ENCODE measurements at regions not wholly inside any gene's neighbourhood (a gene's known extent, or its start where the extent isn't known, plus 50 kb on each side); places are given as distances from the start of the nearest gene placed in this dataset.

DNA sequence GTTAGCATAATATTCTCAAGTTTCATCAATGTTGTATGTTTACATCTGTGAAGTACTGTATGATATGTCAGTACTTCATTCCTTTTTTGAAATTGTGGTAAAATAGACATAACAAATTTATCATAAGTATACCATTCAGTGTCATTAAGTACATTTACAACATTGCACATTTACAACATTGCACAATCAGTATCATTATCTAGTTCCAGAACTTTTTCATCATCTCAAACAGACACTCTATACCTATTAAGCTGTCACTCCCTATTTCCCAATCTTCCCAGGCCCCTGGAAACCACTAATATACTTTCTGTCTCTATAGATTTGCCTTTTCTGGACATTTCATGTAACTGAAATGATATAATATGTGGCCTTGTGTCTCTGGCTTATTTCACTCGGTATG lies 75.1 kb upstream of the ATG10 start:
- TF ChIP-seq, protein P1, sequence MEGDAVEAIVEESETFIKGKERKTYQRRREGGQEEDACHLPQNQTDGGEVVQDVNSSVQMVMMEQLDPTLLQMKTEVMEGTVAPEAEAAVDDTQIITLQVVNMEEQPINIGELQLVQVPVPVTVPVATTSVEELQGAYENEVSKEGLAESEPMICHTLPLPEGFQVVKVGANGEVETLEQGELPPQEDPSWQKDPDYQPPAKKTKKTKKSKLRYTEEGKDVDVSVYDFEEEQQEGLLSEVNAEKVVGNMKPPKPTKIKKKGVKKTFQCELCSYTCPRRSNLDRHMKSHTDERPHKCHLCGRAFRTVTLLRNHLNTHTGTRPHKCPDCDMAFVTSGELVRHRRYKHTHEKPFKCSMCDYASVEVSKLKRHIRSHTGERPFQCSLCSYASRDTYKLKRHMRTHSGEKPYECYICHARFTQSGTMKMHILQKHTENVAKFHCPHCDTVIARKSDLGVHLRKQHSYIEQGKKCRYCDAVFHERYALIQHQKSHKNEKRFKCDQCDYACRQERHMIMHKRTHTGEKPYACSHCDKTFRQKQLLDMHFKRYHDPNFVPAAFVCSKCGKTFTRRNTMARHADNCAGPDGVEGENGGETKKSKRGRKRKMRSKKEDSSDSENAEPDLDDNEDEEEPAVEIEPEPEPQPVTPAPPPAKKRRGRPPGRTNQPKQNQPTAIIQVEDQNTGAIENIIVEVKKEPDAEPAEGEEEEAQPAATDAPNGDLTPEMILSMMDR (IDR thresholded peaks at IDR 0.05; ENCODE audit: low read depth, low read length) = no peak
- Histone ChIP-seq H3K4me1 (no peaks in the 10 kb centered on the region), H3K36me3 (no peaks in the 10 kb centered on the region), H3K9me3 (peaks cover 3% of the 10 kb centered on the region; the same call in 1 of the 2 replicates), H3K27me3 (no peaks in the 10 kb centered on the region), H3K4me3 (ENCODE audit: low read depth, low read length) (no peak overlapping the region)
- no peak for DNase-seq

DNA sequence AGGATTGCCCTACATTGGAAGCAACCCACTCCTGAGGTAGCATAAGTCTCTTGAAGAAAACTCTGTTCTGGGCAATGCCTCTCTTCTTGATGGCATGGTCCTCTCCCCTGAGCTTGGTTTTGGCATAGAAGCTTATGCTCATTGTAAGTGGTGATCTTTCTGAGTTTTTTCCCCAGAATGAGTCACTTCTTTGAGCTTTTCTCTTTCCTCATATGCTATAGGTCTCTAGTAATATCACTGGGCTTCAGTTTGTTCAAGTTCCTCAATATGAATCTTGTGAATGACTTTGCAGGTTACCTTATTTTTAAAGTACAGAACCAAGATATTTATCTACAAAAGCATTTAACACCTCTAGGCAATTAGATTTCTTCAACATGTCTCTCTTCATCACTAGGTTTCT lies 76.5 kb upstream of the ATG10 start:
- peaks cover 5% of the 10 kb centered on the region for H3K9me3 ChIP-seq
- TF ChIP-seq, protein P1 (IDR thresholded peaks at IDR 0.05; ENCODE audit: low read depth, low read length) = no peak
- no peaks in the 10 kb centered on the region for H3K27me3 ChIP-seq
- no peak for DNase-seq
- no peaks in the 10 kb centered on the region for H3K4me1 ChIP-seq
- H3K4me3 ChIP-seq (ENCODE audit: low read depth, low read length) = no peak overlapping the region
- H3K36me3 ChIP-seq = no peaks in the 10 kb centered on the region

DNA sequence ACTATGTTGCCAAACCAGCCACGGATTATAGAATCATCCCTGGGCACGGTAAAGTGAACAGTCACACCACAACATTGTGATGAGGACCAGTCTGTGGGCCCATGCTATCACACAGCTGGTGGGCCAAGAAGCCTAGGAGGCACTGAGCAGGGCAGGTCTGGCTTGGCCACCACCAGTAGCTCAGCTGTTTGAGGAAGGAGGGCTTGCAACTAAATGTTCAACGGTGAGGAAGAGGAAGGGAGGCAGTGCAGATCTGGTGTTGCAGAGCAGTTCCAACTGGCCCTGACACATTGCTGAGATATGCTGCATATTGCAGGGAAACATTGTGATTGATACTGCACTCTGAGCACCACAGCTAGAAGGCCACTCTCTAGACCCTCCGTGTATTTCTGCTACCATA lies 77.9 kb upstream of the ATG10 start:
- H3K9me3 ChIP-seq = peaks cover 5% of the 10 kb centered on the region
- no peaks in the 10 kb centered on the region for H3K27me3 ChIP-seq
- no peaks in the 10 kb centered on the region for H3K36me3 ChIP-seq
- H3K4me1 ChIP-seq = no peaks in the 10 kb centered on the region
- no peak overlapping the region for H3K4me3 ChIP-seq (ENCODE audit: low read depth, low read length)
- no peak for DNase-seq
- TF ChIP-seq, protein P1 (IDR thresholded peaks at IDR 0.05; ENCODE audit: low read depth, low read length) = no peak

DNA sequence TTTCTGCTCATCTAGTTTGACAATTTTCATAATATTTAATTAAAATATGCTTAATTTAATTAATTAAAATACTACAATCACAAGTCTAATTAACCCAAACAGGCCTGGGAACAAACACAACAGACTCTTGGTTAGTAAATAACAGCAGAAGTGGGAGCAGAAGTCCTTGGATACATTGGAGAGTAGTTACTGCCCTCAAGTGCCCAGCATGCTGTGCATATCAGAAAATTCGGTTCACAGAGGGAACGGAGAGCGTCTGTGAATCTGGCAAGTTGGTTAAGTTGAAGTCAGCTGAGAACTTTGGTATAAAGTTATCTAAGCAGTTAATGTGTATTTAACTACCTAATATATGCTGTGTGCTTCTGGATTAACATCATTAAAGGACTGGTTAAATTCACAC lies 87.0 kb upstream of the ATG10 start:
- no peak for DNase-seq
- H3K9me3 ChIP-seq = no peaks in the 10 kb centered on the region
- H3K27me3 ChIP-seq = no peaks in the 10 kb centered on the region
- TF ChIP-seq, protein P1 (IDR thresholded peaks at IDR 0.05; ENCODE audit: low read depth, low read length) = no peak
- H3K4me3 ChIP-seq (ENCODE audit: low read depth, low read length) = no peak overlapping the region
- H3K4me1 ChIP-seq = peaks cover 5% of the 10 kb centered on the region; the same call in 1 of the 2 replicates
- H3K36me3 ChIP-seq = no peaks in the 10 kb centered on the region

DNA sequence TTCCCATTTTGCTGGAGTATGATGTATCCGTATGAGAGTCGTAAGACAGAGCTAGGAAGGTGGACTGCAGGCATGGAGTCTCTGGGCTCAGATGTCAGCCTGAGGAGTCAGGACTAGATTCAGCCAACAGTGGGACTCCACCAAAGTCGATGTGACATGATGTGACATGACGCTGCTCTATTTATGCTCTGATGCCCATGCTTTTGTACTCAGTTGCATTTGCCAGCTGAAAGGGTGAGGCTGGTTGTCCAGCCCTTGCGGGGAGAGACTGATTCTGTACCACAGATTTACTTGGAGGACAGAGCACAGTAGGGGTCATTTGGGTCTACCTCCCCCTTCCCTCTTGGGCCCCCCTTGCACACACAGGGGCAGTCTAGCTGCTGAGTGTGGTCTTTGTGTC lies 88.5 kb upstream of the ATG10 start:
- no peak for DNase-seq
- no peaks in the 10 kb centered on the region for H3K9me3 ChIP-seq
- H3K36me3 ChIP-seq = no peaks in the 10 kb centered on the region
- H3K4me1 ChIP-seq = peaks cover 5% of the 10 kb centered on the region; the same call in 1 of the 2 replicates
- TF ChIP-seq, protein P1 (IDR thresholded peaks at IDR 0.05; ENCODE audit: low read depth, low read length) = no peak
- H3K4me3 ChIP-seq (ENCODE audit: low read depth, low read length) = no peak overlapping the region
- no peaks in the 10 kb centered on the region for H3K27me3 ChIP-seq

DNA sequence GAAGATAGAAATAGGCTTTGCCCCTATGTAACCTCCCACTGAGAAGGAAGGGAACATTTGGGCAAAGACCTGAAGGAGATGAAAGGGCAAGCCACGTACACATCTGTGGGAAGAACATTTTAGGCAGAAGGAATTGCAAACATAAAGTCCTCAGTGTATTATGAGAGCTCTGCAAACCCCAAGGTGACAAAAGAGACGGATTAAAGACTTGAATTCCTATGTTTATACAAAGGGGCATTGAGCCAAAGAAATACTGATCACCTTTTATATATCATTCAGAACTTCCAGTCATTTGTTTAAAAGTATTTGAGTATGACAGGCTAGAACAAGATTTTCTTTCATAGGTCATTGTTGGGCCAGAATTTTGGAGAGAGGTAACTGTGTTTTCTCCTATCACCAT lies 90.2 kb upstream of the ATG10 start:
- no peak overlapping the region for H3K4me3 ChIP-seq (ENCODE audit: low read depth, low read length)
- H3K4me1 ChIP-seq = peaks cover 5% of the 10 kb centered on the region; the same call in 1 of the 2 replicates
- no peaks in the 10 kb centered on the region for H3K9me3 ChIP-seq
- H3K27me3 ChIP-seq = no peaks in the 10 kb centered on the region
- no peak for DNase-seq
- TF ChIP-seq, protein P1 (IDR thresholded peaks at IDR 0.05; ENCODE audit: low read depth, low read length) = no peak
- H3K36me3 ChIP-seq = no peaks in the 10 kb centered on the region

All from BE2C (cell line).